GM12892 (cell line): ENCODE measurements at regions not wholly inside any gene's neighbourhood (a gene's known extent, or its start where the extent isn't known, plus 50 kb on each side); places are given as distances from the start of the nearest gene placed in this dataset.

Experiments
- POLR2A ChIP-seq: IDR thresholded peaks from 2 replicates; pipeline ENCODE4 v1.6.1; 2011; ENCODE audit warnings: low read depth, low read length, control low read depth
- TAF1 ChIP-seq: IDR thresholded peaks from 2 replicates; pipeline ENCODE4 v1.6.1; 2011; ENCODE audit warnings: low read depth, mild to moderate bottlenecking, control low read depth, low read length, borderline replicate concordance

- no peak for TF ChIP-seq POLR2A
- no peak for TF ChIP-seq TAF1
Measured at GRCh38 chr22:23499845-23500500, 80.1 kb downstream of the IGLL1 start.
